ENCODE measurements at regions not wholly inside any gene's neighbourhood (a gene's known extent, or its start where the extent isn't known, plus 50 kb on each side); places are given as distances from the start of the nearest gene placed in this dataset.

- H3K27ac ChIP-seq, result no peak overlapping the region
- 68 to 82% methylated on average over 2 of the region's 2 CpGs for WGBS, 2 donors (ENCODE audit: low coverage in 1 of 2)
- H3K4me1 ChIP-seq, result peaks cover 0 to 4% (median 3%) of the 10 kb centered on the region in 3 donors
- no peaks in the 10 kb centered on the region for H3K36me3 ChIP-seq
- H3K4me3 ChIP-seq, result no peak overlapping the region
- no peak for TF ChIP-seq POLR2A (IDR thresholded peaks at IDR 0.05)
- TF ChIP-seq CTCF (IDR thresholded peaks at IDR 0.05), result no peak
- no peak for TF ChIP-seq EP300 (IDR thresholded peaks at IDR 0.05)
- no peak for TF ChIP-seq POLR2AphosphoS5 (IDR thresholded peaks at IDR 0.05)
- H3K27me3 ChIP-seq, result no peaks in the 10 kb centered on the region
- ATAC-seq, result no peak
- no peaks in the 10 kb centered on the region for H3K9me3 ChIP-seq
Measured at GRCh38 chr12:43177276-43177675, 374.7 kb downstream of the ADAMTS20 start.

- H3K27me3 ChIP-seq, result no peaks in the 10 kb centered on the region
- H3K9me3 ChIP-seq, result no peaks in the 10 kb centered on the region
- no peak for ATAC-seq
- TF ChIP-seq POLR2A (IDR thresholded peaks at IDR 0.05), result no peak
- no peak for TF ChIP-seq EP300 (IDR thresholded peaks at IDR 0.05)
- TF ChIP-seq CTCF (IDR thresholded peaks at IDR 0.05), result no peak
- TF ChIP-seq POLR2AphosphoS5 (IDR thresholded peaks at IDR 0.05), result no peak
- no peak overlapping the region for H3K27ac ChIP-seq
- H3K36me3 ChIP-seq, result no peaks in the 10 kb centered on the region
- 60 to 72% methylated on average over 3 of the region's 3 CpGs for WGBS, 2 donors (ENCODE audit: low coverage in 1 of 2)
- no peaks in the 10 kb centered on the region for H3K4me1 ChIP-seq
- no peak overlapping the region for H3K4me3 ChIP-seq
Measured at GRCh38 chr12:43169115-43169681, 382.8 kb downstream of the ADAMTS20 start.

- H3K9me3 ChIP-seq, result no peaks in the 10 kb centered on the region
- 17 to 26% methylated on average over 3 of the region's 3 CpGs for WGBS, 2 donors (ENCODE audit: low coverage in 1 of 2)
- no peaks in the 10 kb centered on the region for H3K4me1 ChIP-seq
- TF ChIP-seq POLR2A (IDR thresholded peaks at IDR 0.05), result no peak
- TF ChIP-seq EP300 (IDR thresholded peaks at IDR 0.05), result no peak
- no peak for TF ChIP-seq CTCF (IDR thresholded peaks at IDR 0.05)
- no peak for TF ChIP-seq POLR2AphosphoS5 (IDR thresholded peaks at IDR 0.05)
- no peak overlapping the region for H3K27ac ChIP-seq
- no peak overlapping the region for H3K4me3 ChIP-seq
- H3K27me3 ChIP-seq, result no peaks in the 10 kb centered on the region
- ATAC-seq, result no peak
- no peaks in the 10 kb centered on the region for H3K36me3 ChIP-seq
Measured at GRCh38 chr12:43167691-43168090, 384.3 kb downstream of the ADAMTS20 start.

GRCh38 chr12:43165351-43165750 lies 386.7 kb downstream of the ADAMTS20 start:
- Histone ChIP-seq H3K4me1 (no peaks in the 10 kb centered on the region), H3K4me3 (no peak overlapping the region), H3K27ac (no peak overlapping the region), H3K27me3 (no peaks in the 10 kb centered on the region), H3K36me3 (no peaks in the 10 kb centered on the region), H3K9me3 (no peaks in the 10 kb centered on the region)
- ATAC-seq, result no peak
- TF ChIP-seq EP300 (IDR thresholded peaks at IDR 0.05), result no peak
- no peak for TF ChIP-seq POLR2A (IDR thresholded peaks at IDR 0.05)
- TF ChIP-seq POLR2AphosphoS5 (IDR thresholded peaks at IDR 0.05), result no peak
- TF ChIP-seq CTCF (IDR thresholded peaks at IDR 0.05), result no peak
- WGBS, 2 donors (ENCODE audit: low coverage in 1 of 2), result 91 to 100% methylated on average over 2 of the region's 2 CpGs

GRCh38 chr12:43162138-43162537 lies 389.9 kb downstream of the ADAMTS20 start:
- no peak overlapping the region for H3K4me3 ChIP-seq
- no peaks in the 10 kb centered on the region for H3K27me3 ChIP-seq
- H3K4me1 ChIP-seq, result no peaks in the 10 kb centered on the region
- ATAC-seq, result no peak
- H3K9me3 ChIP-seq, result no peaks in the 10 kb centered on the region
- 88 to 89% methylated on average over 3 of the region's 3 CpGs for WGBS, 2 donors (ENCODE audit: low coverage in 1 of 2)
- no peak overlapping the region for H3K27ac ChIP-seq
- H3K36me3 ChIP-seq, result no peaks in the 10 kb centered on the region
- no peak for TF ChIP-seq EP300 (IDR thresholded peaks at IDR 0.05)
- no peak for TF ChIP-seq POLR2AphosphoS5 (IDR thresholded peaks at IDR 0.05)
- TF ChIP-seq CTCF (IDR thresholded peaks at IDR 0.05), result no peak
- TF ChIP-seq POLR2A (IDR thresholded peaks at IDR 0.05), result no peak
